OCI-LY1 (cell line): ENCODE measurements at regions not wholly inside any gene's neighbourhood (a gene's known extent, or its start where the extent isn't known, plus 50 kb on each side); places are given as distances from the start of the nearest gene placed in this dataset.

Source experiments
- H2AFZ ChIP-seq: fragments of 200-600 bp; sonication (generic), shearing (Covaris generic); 2 replicates; pipeline ENCODE4 v1.6.0; 2014; ENCODE audit warnings: antibody characterized with exemption, mild to moderate bottlenecking, low read length
- H3F3A ChIP-seq: fragments of 200-600 bp; sonication (generic), shearing (Covaris generic); 2 replicates; pipeline ENCODE4 v1.6.0; 2014; ENCODE audit warnings: mild to moderate bottlenecking, antibody characterized with exemption, low read length, moderate library complexity; ENCODE audit not compliant: insufficient read depth
- H3K27ac ChIP-seq: fragments of 200-600 bp; sonication (generic); 2 replicates; pipeline ENCODE4 v1.5.1; 2014; ENCODE audit warnings: low read length, mixed run types, mild to moderate bottlenecking, low read depth; ENCODE audit not compliant: poor library complexity, severe bottlenecking
- H3K27me3 ChIP-seq: fragments of 200-600 bp; sonication (generic); 2 replicates; pipeline ENCODE4 v1.6.0; 2014; ENCODE audit warnings: antibody characterized with exemption, mild to moderate bottlenecking, low read length, moderate library complexity; ENCODE audit not compliant: insufficient read depth
- H3K36me3 ChIP-seq: fragments of 200-600 bp; sonication (generic); 2 replicates; pipeline ENCODE4 v1.6.1; 2014; ENCODE audit warnings: mild to moderate bottlenecking, antibody characterized with exemption, low read length, moderate library complexity, mixed read lengths; ENCODE audit not compliant: insufficient read depth
- H3K4me1 ChIP-seq: fragments of 200-600 bp; sonication (generic); 2 replicates; pipeline ENCODE4 v1.5.1; 2014; ENCODE audit warnings: mild to moderate bottlenecking, low read length, moderate library complexity; ENCODE audit not compliant: insufficient read depth, severe bottlenecking
- H3K4me2 ChIP-seq: fragments of 200-600 bp; sonication (generic), shearing (Covaris generic); 2 replicates; pipeline ENCODE4 v1.6.1; 2014; ENCODE audit warnings: low read length
- H3K4me3 ChIP-seq: fragments of 200-600 bp; sonication (generic); 2 replicates; pipeline ENCODE4 v1.5.1; 2014; ENCODE audit warnings: low read length, low read depth, mild to moderate bottlenecking, mixed read lengths; ENCODE audit not compliant: poor library complexity, severe bottlenecking
- H3K79me2 ChIP-seq: fragments of 200-600 bp; shearing (Covaris generic); 2 replicates; pipeline ENCODE4 v1.6.1; 2016; ENCODE audit warnings: mixed run types, low read length, mixed read lengths; ENCODE audit not compliant: insufficient read depth
- H3K9ac ChIP-seq: fragments of 200-600 bp; sonication (generic), shearing (Covaris generic); 2 replicates; pipeline ENCODE4 v1.6.1; 2014; ENCODE audit warnings: mild to moderate bottlenecking, low read length, mixed read lengths
- H3K9me2 ChIP-seq: fragments of 200-600 bp; sonication (generic), shearing (Covaris generic); 2 replicates; pipeline ENCODE4 v1.6.1; 2014; ENCODE audit warnings: low read depth, mild to moderate bottlenecking, low read length, mixed read lengths
- H3K9me3 ChIP-seq: fragments of 200-600 bp; shearing (Covaris generic); 2 replicates; pipeline ENCODE4 v1.6.1; 2014; ENCODE audit warnings: low read length, mixed read lengths
- H4K20me1 ChIP-seq: fragments of 200-600 bp; sonication (generic), shearing (Covaris generic); 2 replicates; pipeline ENCODE4 v1.6.0; 2016; ENCODE audit warnings: mild to moderate bottlenecking, low read length; ENCODE audit not compliant: insufficient read depth
- CTCF ChIP-seq: fragments of 200-600 bp; sonication (generic), shearing (Covaris generic); IDR thresholded peaks from 2 replicates; pipeline ENCODE4 v1.5.1; 2017; ENCODE audit warnings: mild to moderate bottlenecking, antibody characterized with exemption, low read length, moderate library complexity, mixed read lengths
- EZH2 ChIP-seq: fragments of 200-600 bp; sonication (generic), shearing (Covaris generic); IDR thresholded peaks from 2 replicates; pipeline ENCODE4 v1.8.0; 2017; ENCODE audit warnings: borderline replicate concordance, mixed run types, mild to moderate bottlenecking, antibody characterized with exemption, low read length, moderate library complexity, mixed read lengths

DNA sequence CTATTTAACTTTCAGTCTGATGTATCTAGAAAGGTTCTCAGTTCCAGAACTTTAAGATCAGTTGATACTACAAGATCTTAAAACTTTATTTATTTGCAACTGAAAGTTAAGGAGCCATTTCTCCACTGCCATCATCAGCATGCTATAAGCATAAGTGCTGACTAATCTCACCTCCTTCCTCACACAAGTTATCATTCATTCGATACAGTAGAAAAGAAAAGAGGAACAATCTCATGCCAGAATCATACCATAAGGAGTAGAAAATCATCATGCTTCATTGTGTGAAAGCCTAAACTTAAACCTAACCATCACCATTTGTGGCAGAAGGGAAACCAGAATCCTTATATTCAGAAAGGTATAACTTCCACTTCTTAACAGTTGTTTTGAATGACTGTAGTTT is 176.6 kb upstream of the NRXN1 start:
- Histone ChIP-seq H3K9me3 (no peaks in the 10 kb centered on the region), H4K20me1 (no peaks in the 10 kb centered on the region), H3K4me2 (no peak overlapping the region), H3K27ac (no peak overlapping the region), H3K9me2 (no peaks in the 10 kb centered on the region), H3F3A (no peaks in the 10 kb centered on the region), H3K9ac (no peak overlapping the region), H3K4me3 (no peak overlapping the region), H3K36me3 (no peaks in the 10 kb centered on the region), H3K4me1 (no peaks in the 10 kb centered on the region), H3K79me2 (no peaks in the 10 kb centered on the region), H2AFZ (no peak overlapping the region), H3K27me3 (no peaks in the 10 kb centered on the region)
- no peak for TF ChIP-seq EZH2
- no peak for TF ChIP-seq CTCF

- Histone ChIP-seq H3K27ac (no peak overlapping the region), H3F3A (no peaks in the 10 kb centered on the region), H3K79me2 (no peaks in the 10 kb centered on the region), H3K9ac (no peak overlapping the region), H3K9me2 (no peaks in the 10 kb centered on the region), H3K9me3 (no peaks in the 10 kb centered on the region), H3K36me3 (no peaks in the 10 kb centered on the region), H3K4me2 (no peak overlapping the region), H3K27me3 (no peaks in the 10 kb centered on the region), H2AFZ (no peak overlapping the region), H3K4me1 (no peaks in the 10 kb centered on the region), H4K20me1 (no peaks in the 10 kb centered on the region), H3K4me3 (no peak overlapping the region)
- TF ChIP-seq CTCF (no peak), EZH2 (no peak)
Measured at GRCh38 chr2:51201295-51201694, 169.4 kb upstream of the NRXN1 start.

- no peaks in the 10 kb centered on the region for H3K36me3 ChIP-seq
- H3K4me1 ChIP-seq = no peaks in the 10 kb centered on the region
- no peak overlapping the region for H2AFZ ChIP-seq
- H3K27ac ChIP-seq = no peak overlapping the region
- H3K79me2 ChIP-seq = no peaks in the 10 kb centered on the region
- H3F3A ChIP-seq = no peaks in the 10 kb centered on the region
- H3K4me3 ChIP-seq = no peak overlapping the region
- no peak overlapping the region for H3K4me2 ChIP-seq
- H3K9ac ChIP-seq = no peak overlapping the region
- no peaks in the 10 kb centered on the region for H3K9me2 ChIP-seq
- TF ChIP-seq EZH2 = no peak
- TF ChIP-seq CTCF = no peak
- no peaks in the 10 kb centered on the region for H3K9me3 ChIP-seq
- no peaks in the 10 kb centered on the region for H4K20me1 ChIP-seq
- no peaks in the 10 kb centered on the region for H3K27me3 ChIP-seq
Measured at GRCh38 chr2:51194656-51195055, 162.7 kb upstream of the NRXN1 start.
